Activated T-cell treated with anti-CD3 and anti-CD28 coated beads for 48 hours (primary cell): ENCODE measurements at regions not wholly inside any gene's neighbourhood (a gene's known extent, or its start where the extent isn't known, plus 50 kb on each side); places are given as distances from the start of the nearest gene placed in this dataset.

Source experiments
- DNase-seq: peaks from one replicate; pipeline ENCODE4 v3.0.0-alpha.2; 2020; ENCODE audit warnings: low read depth

DNA sequence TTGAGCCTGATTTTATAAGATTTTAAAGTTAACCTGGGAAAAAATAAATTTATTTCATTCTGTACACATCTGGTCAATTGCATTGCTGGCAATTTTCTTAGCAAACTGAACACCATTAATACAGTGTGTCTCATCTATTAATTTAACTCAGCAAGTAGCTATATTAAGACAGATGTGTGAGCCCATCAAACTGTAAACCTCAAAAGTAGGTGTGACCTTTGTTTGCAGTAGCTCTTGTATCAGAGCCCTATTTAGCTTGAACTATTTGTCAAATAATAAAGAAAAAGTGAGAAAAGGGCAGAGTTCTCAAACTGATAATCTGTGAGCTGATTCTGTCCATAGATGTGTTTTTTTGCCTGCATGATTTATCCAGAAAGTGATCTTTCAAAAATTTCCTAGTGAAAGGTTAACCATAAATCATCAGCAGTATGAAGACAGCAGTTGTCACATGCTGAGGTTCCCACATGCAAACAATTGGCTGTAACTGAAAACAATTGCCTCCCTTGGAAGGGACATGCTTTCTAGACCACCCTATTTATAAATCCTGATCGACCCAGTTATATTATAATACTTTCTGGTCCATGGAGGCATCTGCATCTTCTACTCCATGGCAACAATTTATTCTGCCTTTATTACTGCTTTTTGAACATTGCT lies 646.5 kb downstream of the NSUN3 start:
- no peak for DNase-seq

GRCh38 chr3:94714194-94714593 lies 651.3 kb downstream of the NSUN3 start:
- no peak for DNase-seq

DNA sequence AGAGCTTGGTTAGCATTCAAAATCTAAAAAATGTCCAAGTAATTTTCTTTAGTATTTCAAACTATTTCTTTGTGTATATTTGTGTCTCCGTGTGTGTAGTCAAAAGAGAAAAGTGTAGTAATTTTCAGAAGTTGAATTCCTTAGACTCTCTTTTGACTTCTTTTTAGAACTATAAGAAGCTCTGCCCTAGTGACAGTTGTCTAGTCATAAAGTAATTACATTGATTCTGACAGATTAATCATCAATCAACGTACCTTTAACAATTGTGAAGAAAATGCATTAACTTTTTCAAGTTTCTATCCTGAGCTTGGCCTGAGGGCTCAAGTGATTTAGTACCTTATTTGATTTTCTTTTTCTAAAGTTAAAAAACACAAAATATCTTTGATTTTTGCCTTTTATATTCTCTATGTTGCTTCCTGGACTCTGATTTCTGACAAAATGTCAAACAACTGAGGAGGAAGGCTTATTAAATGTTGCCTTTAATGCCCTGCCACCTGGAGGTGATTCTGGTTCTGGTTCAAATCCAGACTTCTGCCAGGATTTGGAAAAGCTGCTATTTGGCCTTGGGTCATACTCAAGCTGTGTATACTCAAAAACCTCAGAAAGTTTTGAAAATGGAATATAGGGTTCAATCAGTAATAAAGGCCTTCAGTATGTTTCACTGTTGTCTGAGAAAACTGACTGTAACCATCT lies 653.6 kb downstream of the NSUN3 start:
- no peak for DNase-seq

DNA sequence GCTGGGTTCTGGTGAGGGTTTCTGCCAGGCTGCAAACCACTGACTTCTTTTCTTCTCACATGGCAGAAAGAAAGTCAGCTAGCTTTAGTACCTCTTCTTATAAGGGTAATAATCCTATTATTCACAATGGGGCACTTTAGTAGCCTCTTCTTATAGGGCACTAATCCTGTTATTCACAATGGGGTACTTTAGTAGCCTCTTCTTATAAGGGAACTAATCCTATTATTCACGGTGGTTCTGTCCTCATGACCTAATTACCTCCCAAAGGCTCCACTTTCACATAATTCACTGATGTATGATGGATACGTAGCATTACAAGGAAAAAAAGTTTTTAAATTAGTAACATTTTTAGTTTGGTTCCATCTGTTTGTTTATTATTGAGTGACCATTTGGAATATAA lies 671.3 kb downstream of the NSUN3 start:
- DNase-seq: no peak

DNA sequence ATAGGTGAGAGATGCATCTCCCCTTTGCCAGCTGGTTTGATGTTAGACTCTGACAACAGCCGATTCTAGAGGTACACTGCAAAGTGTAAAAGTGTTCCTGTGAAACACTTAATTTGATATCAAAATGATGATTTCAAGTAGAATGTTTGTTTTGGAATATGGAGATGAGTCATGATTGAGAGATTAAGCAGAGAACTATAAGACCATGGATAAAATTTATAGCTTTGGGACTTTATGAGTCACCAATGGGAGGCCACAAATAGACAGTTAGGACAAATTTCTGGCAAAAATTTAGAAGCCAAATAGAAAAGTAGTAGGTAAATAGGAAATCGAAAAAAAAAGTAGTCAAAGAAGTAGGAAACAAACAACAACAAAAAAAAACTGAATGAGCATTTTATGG lies 672.5 kb downstream of the NSUN3 start:
- no peak for DNase-seq

GRCh38 chr3:94737116-94737515 lies 674.3 kb downstream of the NSUN3 start:
- no peak for DNase-seq

- no peak for DNase-seq
Measured at GRCh38 chr3:94739420-94739819, 676.6 kb downstream of the NSUN3 start.

DNA sequence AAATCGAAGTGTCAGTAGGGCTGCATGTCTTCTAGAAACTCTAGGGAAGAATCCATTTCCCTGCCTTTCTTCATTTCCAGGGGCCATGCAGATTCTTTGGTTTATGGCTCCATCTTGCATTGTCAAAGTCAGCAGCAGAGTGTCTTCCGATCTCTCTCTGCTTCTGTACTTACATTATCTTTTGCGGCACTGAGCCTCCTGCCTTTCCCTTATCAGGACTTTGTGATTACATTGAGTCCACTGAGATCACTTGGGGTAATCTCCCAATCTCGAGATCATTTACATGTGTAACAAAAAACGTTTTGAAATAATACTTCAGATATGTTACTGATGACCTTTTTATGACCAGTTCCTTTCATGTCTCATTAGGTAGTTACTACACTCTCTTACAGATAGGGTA lies 695.9 kb downstream of the NSUN3 start:
- no peak for DNase-seq

DNA sequence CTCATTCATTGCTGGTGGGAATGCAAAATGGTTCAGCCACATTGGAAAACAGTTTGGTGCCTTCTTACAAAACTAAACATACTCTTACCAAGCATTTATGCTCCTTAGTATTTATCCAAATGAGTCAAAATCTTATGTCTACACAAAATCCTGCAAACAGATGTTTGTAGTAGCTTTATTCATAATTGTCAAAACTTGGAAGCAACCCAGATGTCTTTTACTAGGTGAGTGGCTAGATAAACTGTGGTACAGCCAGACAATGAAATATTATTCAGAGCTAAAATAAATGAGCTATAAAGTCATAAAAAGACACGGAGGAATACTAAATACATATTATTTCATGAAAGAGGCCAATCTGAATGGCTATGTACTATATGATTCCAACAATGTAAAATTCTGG lies 709.5 kb downstream of the NSUN3 start:
- DNase-seq: no peak

- DNase-seq: no peak
Measured at GRCh38 chr3:94775746-94776145, 712.9 kb downstream of the NSUN3 start.

- no peak for DNase-seq
Measured at GRCh38 chr3:94776401-94776915, 713.6 kb downstream of the NSUN3 start.

DNA sequence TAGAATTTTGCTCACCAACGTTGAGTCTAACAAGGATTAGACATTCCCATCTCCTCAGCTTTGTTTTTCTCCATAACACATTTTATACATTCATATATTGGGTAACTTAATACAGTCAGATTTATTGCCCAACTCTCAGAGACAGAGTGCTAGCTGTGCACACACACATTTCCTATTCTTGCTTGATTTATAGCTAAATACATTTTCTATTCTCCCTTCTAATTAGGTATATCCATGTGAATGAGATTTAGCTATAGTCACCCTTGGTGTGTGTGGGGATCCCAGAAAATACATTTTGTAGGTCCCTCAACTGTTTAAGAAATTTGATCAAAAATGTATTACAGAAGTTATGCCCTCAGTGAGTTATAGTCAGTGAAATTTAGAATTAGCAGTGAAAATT lies 715.4 kb downstream of the NSUN3 start:
- no peak for DNase-seq

- no peak for DNase-seq
Measured at GRCh38 chr3:94778814-94779494, 716.1 kb downstream of the NSUN3 start.

DNA sequence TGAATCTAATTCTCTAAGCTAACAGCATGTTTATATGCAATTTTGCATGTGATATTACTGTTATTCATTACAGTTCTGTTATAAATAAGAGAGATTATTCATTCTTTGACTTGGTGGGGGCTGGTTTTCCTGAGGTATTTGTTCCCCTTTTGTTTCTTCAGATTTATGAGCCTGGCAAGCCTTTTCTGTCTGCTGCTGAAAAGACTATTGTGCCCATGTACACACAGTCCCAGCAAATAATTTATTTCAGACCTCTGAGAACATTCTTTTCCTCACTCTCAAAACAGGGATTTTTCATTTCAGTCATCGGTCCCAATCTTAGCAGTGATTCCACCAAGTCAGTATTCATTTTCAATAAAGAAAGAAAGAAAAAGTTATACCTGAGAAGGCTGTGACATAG lies 716.8 kb downstream of the NSUN3 start:
- no peak for DNase-seq

DNA sequence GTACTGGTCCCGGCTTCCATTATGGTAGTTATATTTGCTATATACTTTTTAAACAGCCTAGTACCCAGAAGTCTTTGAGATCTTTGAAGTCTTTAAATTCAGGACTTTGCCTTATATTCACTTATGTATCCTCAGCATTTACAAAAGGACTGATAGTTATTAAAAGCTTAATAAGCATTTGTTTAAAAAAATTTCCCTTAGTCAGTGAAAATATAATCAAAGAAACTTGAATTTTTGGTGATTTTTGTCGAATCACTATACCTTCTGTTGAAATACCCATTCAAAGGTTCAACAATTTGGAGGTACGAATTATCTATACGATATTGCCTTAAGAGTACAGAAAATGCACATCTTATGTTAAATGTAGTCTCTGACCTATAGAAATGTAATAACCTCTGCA lies 721.4 kb downstream of the NSUN3 start:
- no peak for DNase-seq

- no peak for DNase-seq
Measured at GRCh38 chr3:94787066-94787465, 724.2 kb downstream of the NSUN3 start.

DNA sequence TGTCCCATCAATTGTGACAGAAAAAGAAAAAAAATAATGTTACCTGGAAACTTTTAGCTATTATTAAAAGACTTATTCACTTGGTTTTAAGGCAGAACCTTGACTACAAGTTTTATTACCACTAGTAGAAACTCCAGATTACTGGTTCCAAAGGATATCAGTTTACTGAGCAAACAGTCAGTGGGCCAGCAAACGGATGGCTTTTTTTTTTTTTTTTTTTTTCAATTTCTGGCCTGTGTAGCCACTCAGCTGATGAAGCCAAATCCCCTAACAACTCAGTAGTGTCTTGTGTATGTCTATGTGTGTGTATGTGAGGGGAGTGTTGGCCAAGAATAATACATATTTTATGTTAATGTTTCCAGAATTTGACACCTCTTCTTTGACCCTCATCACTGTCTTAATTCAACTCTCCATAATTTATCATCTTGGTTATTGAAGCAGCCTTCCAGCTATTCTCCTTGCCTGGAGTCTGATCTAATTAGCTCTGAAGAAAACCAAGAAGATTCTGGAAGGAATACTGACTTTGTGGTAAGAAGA lies 724.9 kb downstream of the NSUN3 start:
- no peak for DNase-seq

- DNase-seq: no peak
Measured at GRCh38 chr3:94794563-94794962, 731.7 kb downstream of the NSUN3 start.

GRCh38 chr3:94799420-94800060 lies 736.7 kb downstream of the NSUN3 start:
- DNase-seq: no peak

- no peak for DNase-seq
Measured at GRCh38 chr3:94811836-94812235, 749.0 kb downstream of the NSUN3 start.

- DNase-seq: no peak
Measured at GRCh38 chr3:94821241-94821640, 758.4 kb downstream of the NSUN3 start.

DNA sequence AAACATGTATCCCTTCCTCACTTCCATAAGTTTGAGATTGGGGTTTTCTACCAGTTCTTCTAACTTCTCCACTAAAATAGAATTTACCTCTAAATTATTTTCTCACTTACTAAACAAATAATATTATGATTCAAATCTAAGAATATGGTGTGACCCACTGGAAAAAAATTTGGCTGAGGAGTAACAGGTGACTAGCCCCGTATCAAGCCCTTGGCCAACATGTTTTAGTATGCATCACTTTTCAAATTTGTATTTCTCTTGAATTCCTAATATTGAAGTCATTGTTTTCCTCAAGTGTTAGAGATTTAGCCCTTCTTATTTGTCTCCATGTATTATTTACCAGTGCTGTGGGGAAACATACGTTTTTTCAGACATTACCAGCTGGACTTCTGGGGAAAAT lies 759.4 kb downstream of the NSUN3 start:
- DNase-seq: no peak
